Large intestine (tissue), 3 donors: ENCODE measurements at regions not wholly inside any gene's neighbourhood (a gene's known extent, or its start where the extent isn't known, plus 50 kb on each side); places are given as distances from the start of the nearest gene placed in this dataset.
A peak's percentile ranks its signal among the peaks of the same experiment; 100 is the strongest.

ENCODE experiments used
- DNase-seq, 2 donors: peaks; one replicate each; pipeline versions ENCODE4 v3.0.0 to v3.0.0-alpha.2; 2013
- H3K27ac ChIP-seq: one replicate; pipeline ENCODE4 v1.5.1; 2013; ENCODE audit warnings: low read length
- H3K27me3 ChIP-seq: 2 replicates; pipeline ENCODE4 v1.6.1; 2013; ENCODE audit warnings: low read length; ENCODE audit not compliant: control insufficient read depth, insufficient read depth
- H3K36me3 ChIP-seq: 2 replicates; pipeline ENCODE4 v1.6.1; 2013; ENCODE audit warnings: low read length; ENCODE audit not compliant: control insufficient read depth, insufficient read depth
- H3K4me1 ChIP-seq: one replicate; pipeline ENCODE4 v1.6.1; 2013; ENCODE audit warnings: low read length; ENCODE audit not compliant: control insufficient read depth, insufficient read depth
- H3K4me3 ChIP-seq: one replicate; pipeline ENCODE4 v1.5.1; 2013; ENCODE audit warnings: low read length
- H3K9me3 ChIP-seq: one replicate; pipeline ENCODE4 v1.6.1; 2013; ENCODE audit warnings: mild to moderate bottlenecking, low read depth, low read length, moderate library complexity; ENCODE audit not compliant: control insufficient read depth
- WGBS: methylation state at CpG from one replicate; pipeline ENCODE4 v1.1.5; 2013; ENCODE audit warnings: low lambda C conversion rate; ENCODE audit not compliant: insufficient coverage; 5-methylcytosine and 5-hydroxymethylcytosine counted together

DNA sequence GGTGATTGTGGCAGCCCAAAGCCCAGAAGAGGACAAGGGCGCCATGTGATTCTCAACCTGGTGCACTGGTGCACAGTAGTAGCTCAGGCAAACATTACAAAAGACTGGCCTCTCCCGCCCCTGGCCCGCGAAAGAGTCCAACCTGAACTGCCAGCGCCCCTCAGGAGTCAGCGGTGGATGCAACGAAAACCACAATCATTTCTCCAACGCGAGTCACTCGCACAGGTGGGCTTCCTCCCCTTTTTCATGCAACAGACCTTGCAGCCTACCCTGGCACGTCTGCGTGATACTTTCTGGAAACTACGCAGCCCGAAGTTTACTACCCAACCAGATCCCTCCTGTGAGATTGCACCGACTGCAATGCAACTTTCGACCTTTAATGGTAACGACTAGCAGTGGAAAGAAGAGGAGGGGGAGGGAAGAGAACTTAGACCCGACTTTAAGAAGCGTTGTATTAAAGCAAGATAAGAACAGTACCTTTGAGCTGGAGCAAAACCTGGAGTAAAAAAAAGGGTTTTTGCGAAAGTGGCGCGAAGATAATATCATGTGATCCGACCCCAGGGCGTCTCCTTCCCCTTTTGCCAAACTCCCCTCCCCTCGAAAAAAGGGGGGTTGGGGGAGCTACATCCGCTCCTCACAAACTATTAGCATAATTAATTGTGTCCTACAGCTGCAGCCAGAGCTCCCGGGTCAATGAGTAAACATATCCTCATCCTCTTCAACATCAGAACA lies 63.3 kb upstream of the CCDC160 start:
- Histone ChIP-seq H3K4me3 (peak overlapping the region; percentile 45), H3K27me3 (peaks cover 4% of the 10 kb centered on the region), H3K36me3 (no peaks in the 10 kb centered on the region), H3K4me1 (no peaks in the 10 kb centered on the region), H3K9me3 (no peaks in the 10 kb centered on the region), H3K27ac (no peak overlapping the region)
- no CpG with 5 or more reads among the region's 27 CpGs for WGBS
- DNase-seq = peak in 1 of 2 donors; percentile 48

DNA sequence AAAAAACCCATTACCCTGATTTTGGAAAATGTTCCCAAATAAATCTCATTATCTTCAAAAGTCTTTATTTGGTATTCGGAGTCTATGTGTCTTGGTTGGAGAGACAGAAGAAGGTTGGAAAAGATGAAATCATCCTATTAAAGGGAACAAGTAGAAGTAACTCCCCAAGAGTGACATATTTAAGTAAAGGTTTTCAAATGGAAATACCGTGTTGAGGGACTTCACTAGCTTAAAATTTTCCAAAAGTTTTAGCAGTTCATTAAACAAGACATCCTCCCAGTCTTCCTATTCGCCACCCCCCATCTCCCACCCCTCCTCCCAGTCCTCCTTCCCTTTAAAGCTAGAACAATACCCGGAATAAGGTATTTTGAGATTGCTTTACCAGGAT lies 62.7 kb upstream of the CCDC160 start:
- Histone ChIP-seq H3K27me3 (peaks cover 4% of the 10 kb centered on the region), H3K36me3 (no peaks in the 10 kb centered on the region), H3K27ac (no peak overlapping the region), H3K4me1 (no peaks in the 10 kb centered on the region), H3K9me3 (no peaks in the 10 kb centered on the region), H3K4me3 (no peak overlapping the region)
- DNase-seq = no peak
- no CpG with 5 or more reads among the region's 4 CpGs for WGBS

DNA sequence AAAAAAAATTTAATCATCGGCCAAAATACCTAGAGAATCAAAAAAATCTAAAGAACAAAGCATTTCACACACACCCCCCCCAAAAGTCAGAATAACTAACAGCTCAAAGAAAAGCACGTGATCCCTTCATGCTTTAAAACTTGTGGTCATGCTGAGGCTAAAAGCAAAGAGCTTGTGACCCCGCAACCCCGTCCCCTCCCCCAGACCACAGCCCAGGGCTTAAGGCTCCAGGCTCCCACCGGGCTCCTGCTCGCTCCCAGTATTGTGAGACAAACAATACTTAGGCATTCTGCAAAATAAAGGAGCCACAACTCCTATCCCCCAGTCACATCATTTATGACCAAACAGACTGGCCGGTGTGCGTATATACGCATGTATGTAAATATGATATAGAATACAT lies 62.1 kb upstream of the CCDC160 start:
- no peaks in the 10 kb centered on the region for H3K4me1 ChIP-seq
- H3K27me3 ChIP-seq = peaks cover 4% of the 10 kb centered on the region
- WGBS = 60% methylated on average over 1 of the region's 9 CpGs
- no peaks in the 10 kb centered on the region for H3K36me3 ChIP-seq
- DNase-seq = no peak
- no peak overlapping the region for H3K4me3 ChIP-seq
- no peaks in the 10 kb centered on the region for H3K9me3 ChIP-seq
- H3K27ac ChIP-seq = no peak overlapping the region

DNA sequence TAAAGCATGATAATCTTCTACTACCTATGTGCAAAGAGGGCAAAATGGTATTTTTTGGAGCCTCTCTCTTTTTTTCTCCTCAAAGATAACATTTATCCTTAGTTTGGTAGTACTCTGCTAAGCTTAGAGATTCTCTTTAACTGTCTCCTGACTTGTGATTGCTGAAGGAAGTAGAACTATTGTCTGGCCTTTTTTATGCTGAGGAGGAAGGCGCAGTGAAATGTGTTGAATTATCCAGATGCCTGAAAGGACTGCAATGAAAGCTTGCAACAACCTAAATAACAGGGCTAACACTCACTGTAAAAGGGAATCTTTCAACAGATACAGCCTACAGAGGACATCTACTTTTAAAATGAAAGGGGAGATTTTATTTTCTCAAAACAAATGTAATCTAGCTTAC lies 59.5 kb upstream of the CCDC160 start:
- no peak for DNase-seq
- Histone ChIP-seq H3K36me3 (no peaks in the 10 kb centered on the region), H3K4me1 (no peaks in the 10 kb centered on the region), H3K9me3 (no peaks in the 10 kb centered on the region), H3K27ac (no peak overlapping the region), H3K27me3 (peaks cover 4% of the 10 kb centered on the region), H3K4me3 (no peak overlapping the region)
- no CpG with 5 or more reads among the region's 1 CpG for WGBS

DNA sequence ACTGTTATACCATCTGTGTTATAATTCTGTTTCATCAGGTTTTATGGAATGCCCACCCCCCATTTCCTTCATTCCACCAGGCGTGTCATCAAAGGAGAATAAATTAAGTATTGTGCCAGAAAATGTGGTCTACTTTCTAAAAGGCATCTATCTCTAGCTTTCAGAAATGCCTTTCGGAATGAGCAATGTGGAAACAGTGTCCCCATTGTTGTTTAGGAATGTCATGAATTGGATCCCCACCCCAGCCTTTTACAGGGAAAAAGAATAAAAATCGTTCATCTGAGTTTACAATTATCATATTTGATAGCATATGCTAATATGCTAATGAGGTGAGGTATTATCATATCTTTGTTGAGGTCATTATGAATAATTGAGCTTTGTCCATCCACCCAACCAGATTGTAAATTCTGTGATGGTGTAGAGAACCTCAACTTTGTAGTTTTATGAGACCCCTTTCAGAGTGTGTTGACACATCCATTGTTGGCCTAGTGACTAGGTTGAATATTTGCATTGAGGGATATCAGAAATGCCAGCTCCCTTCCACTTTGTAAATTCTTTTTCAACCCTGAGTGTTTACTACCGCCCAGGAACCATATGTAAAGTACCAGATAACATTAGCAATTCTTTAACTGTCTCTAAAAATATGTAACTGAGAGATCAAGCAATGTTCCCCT lies 56.2 kb upstream of the CCDC160 start:
- H3K27ac ChIP-seq = no peak overlapping the region
- H3K27me3 ChIP-seq = no peaks in the 10 kb centered on the region
- no peak overlapping the region for H3K4me3 ChIP-seq
- no peaks in the 10 kb centered on the region for H3K36me3 ChIP-seq
- no peaks in the 10 kb centered on the region for H3K4me1 ChIP-seq
- DNase-seq = no peak
- no CpG with 5 or more reads among the region's 4 CpGs for WGBS
- no peaks in the 10 kb centered on the region for H3K9me3 ChIP-seq

DNA sequence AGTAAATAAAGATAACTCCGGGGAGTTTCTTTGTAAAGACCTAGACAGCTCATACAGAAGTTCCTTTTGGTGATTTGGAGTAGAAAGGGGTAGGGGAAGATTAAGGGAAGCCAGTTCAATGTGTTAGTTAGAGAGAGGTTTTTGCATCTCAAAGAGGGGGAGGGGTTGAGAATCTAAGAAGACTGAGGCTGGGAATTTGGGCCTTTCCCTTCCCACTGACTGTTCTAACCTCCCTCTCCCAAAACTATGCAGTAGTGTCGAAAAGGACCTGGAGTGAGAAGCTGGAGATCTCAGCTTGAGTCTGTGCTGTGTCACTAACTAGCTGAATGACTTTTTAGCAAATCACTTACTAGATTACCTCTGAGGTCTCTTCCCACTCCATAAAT lies 55.7 kb upstream of the CCDC160 start:
- H3K36me3 ChIP-seq = no peaks in the 10 kb centered on the region
- no peaks in the 10 kb centered on the region for H3K27me3 ChIP-seq
- WGBS = no CpG with 5 or more reads among the region's 2 CpGs
- H3K9me3 ChIP-seq = no peaks in the 10 kb centered on the region
- no peak overlapping the region for H3K27ac ChIP-seq
- H3K4me3 ChIP-seq = no peak overlapping the region
- DNase-seq = no peak
- no peaks in the 10 kb centered on the region for H3K4me1 ChIP-seq

DNA sequence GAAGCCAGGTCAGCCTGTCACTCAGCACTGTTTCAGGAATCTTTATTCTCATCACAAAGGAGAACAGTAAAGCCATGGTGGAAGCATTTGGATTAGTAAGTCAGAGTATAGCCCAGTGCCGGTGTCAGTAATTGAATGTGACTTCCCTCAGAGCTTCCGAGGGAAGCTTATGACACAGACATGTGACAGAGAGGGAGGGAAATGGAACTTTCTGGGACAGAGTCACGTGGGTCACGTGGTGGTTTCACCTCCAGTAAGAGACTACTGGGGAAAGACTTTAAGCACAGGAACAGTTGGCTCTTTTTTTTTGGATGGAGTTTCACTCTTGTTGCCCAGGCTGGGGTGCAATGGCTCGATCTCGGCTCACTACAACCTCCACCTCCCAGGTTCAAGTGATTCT lies 53.3 kb upstream of the CCDC160 start:
- Histone ChIP-seq H3K9me3 (no peaks in the 10 kb centered on the region), H3K27me3 (no peaks in the 10 kb centered on the region), H3K27ac (no peak overlapping the region), H3K4me1 (no peaks in the 10 kb centered on the region), H3K4me3 (no peak overlapping the region), H3K36me3 (no peaks in the 10 kb centered on the region)
- no peak for DNase-seq
- WGBS = no CpG with 5 or more reads among the region's 6 CpGs

DNA sequence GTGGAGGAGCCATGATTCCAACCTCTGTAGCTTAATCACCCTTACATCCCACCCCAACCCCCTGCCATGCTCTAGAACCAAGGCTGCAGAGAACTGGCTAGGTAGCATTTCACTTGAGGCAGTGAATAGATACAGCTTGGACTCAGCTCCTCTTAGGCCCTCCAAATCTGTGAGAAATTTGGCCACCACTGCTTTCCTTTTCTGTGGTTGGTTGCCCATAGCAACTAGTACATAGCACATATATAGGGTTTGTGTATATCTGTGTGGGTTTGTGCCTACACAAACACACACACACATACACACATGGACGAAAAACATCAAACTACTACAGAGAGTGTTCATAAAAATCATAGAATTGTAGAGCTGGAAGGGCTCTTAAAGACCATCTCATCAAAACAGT lies 52.0 kb upstream of the CCDC160 start:
- H3K36me3 ChIP-seq = no peaks in the 10 kb centered on the region
- no peak overlapping the region for H3K27ac ChIP-seq
- no peaks in the 10 kb centered on the region for H3K27me3 ChIP-seq
- H3K9me3 ChIP-seq = no peaks in the 10 kb centered on the region
- H3K4me1 ChIP-seq = no peaks in the 10 kb centered on the region
- no peak for DNase-seq
- no CpG with 5 or more reads among the region's 1 CpG for WGBS
- no peak overlapping the region for H3K4me3 ChIP-seq

DNA sequence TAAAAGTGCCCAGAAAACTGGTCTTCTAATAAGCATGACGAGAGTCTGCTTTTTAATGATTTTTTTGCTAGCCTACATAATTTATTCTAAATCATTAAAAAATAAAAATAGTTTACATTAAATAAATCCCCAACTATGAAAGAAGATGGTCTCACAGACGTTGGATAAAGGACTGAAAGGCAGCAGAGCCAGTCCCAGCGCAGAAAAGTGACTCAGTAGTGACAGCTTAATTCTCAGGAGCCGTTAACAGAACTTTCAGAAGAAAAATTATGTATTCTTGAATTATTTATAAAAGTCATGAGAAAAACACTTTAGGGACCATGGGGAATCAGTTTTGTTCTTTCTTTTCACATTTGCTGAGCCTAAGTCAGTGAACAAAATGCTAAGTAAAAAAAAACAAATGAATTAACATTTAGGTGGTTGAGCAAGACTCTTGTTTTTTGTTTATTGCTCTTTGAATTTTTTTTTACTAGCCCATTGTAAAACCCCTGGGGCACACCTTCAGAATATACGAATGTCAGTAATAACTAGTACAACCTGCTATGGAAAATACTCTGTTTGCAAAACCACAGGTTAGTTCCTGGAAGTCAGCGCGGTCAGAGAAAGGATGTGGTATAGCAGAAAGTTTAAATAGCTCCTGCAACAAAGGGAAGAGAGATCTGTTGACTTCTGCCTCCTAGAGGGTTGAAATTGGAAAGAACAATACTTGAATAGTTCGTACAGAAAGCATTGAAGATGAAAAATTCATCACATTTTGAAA lies 50.4 kb upstream of the CCDC160 start:
- no peak overlapping the region for H3K27ac ChIP-seq
- H3K36me3 ChIP-seq = no peaks in the 10 kb centered on the region
- H3K27me3 ChIP-seq = no peaks in the 10 kb centered on the region
- no peaks in the 10 kb centered on the region for H3K9me3 ChIP-seq
- peak in 1 of 2 donors; percentile 2 for DNase-seq
- no peak overlapping the region for H3K4me3 ChIP-seq
- 80% methylated on average over 2 of the region's 8 CpGs for WGBS
- no peaks in the 10 kb centered on the region for H3K4me1 ChIP-seq
